ENCODE measurements at regions not wholly inside any gene's neighbourhood (a gene's known extent, or its start where the extent isn't known, plus 50 kb on each side); places are given as distances from the start of the nearest gene placed in this dataset.

GRCh38 chr14:97379091-97379531, 581.9 kb downstream of the VRK1 start:
- TF ChIP-seq MAX (IDR thresholded peaks at IDR 0.05; ENCODE audit: low read depth, low read length) (no peak), MYC (IDR thresholded peaks at IDR 0.05; ENCODE audit: low read depth, low read length) (no peak), POLR2A (IDR thresholded peaks at IDR 0.05; ENCODE audit: extremely low read depth, insufficient read length) (no peak)
- TF ChIP-seq, protein P1, sequence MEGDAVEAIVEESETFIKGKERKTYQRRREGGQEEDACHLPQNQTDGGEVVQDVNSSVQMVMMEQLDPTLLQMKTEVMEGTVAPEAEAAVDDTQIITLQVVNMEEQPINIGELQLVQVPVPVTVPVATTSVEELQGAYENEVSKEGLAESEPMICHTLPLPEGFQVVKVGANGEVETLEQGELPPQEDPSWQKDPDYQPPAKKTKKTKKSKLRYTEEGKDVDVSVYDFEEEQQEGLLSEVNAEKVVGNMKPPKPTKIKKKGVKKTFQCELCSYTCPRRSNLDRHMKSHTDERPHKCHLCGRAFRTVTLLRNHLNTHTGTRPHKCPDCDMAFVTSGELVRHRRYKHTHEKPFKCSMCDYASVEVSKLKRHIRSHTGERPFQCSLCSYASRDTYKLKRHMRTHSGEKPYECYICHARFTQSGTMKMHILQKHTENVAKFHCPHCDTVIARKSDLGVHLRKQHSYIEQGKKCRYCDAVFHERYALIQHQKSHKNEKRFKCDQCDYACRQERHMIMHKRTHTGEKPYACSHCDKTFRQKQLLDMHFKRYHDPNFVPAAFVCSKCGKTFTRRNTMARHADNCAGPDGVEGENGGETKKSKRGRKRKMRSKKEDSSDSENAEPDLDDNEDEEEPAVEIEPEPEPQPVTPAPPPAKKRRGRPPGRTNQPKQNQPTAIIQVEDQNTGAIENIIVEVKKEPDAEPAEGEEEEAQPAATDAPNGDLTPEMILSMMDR (IDR thresholded peaks at IDR 0.05; ENCODE audit: low read depth, low read length): no peak
- H3K4me3 ChIP-seq (ENCODE audit: low read depth, low read length): no peak overlapping the region
- peak; percentile 5 for DNase-seq (ENCODE audit: low read depth)

GRCh38 chr14:97380539-97380941, 583.4 kb downstream of the VRK1 start:
- no peak for DNase-seq (ENCODE audit: low read depth)
- TF ChIP-seq POLR2A (IDR thresholded peaks at IDR 0.05; ENCODE audit: extremely low read depth, insufficient read length) (no peak), MYC (IDR thresholded peaks at IDR 0.05; ENCODE audit: low read depth, low read length) (no peak), MAX (IDR thresholded peaks at IDR 0.05; ENCODE audit: low read depth, low read length) (no peak)
- TF ChIP-seq, protein P1 (IDR thresholded peaks at IDR 0.05; ENCODE audit: low read depth, low read length): no peak
- H3K4me3 ChIP-seq (ENCODE audit: low read depth, low read length): no peak overlapping the region

GRCh38 chr14:97381309-97381708, 584.1 kb downstream of the VRK1 start:
- TF ChIP-seq MYC (IDR thresholded peaks at IDR 0.05; ENCODE audit: low read depth, low read length) (no peak), POLR2A (IDR thresholded peaks at IDR 0.05; ENCODE audit: extremely low read depth, insufficient read length) (no peak)
- H3K4me3 ChIP-seq (ENCODE audit: low read depth, low read length): no peak overlapping the region
- DNase-seq (ENCODE audit: low read depth): no peak

- no peak for DNase-seq (ENCODE audit: low read depth)
- no peak for TF ChIP-seq MYC (IDR thresholded peaks at IDR 0.05; ENCODE audit: low read depth, low read length)
- TF ChIP-seq POLR2A (IDR thresholded peaks at IDR 0.05; ENCODE audit: extremely low read depth, insufficient read length): no peak
- TF ChIP-seq, protein P1 (IDR thresholded peaks at IDR 0.05; ENCODE audit: low read depth, low read length): no peak
Observed at GRCh38 chr14:97382616-97383226, 585.5 kb downstream of the VRK1 start.

GRCh38 chr14:97385727-97386126, 588.5 kb downstream of the VRK1 start:
- no peak for DNase-seq (ENCODE audit: low read depth)
- no peak for TF ChIP-seq MYC (IDR thresholded peaks at IDR 0.05; ENCODE audit: low read depth, low read length)
- no peak for TF ChIP-seq MAX (IDR thresholded peaks at IDR 0.05; ENCODE audit: low read depth, low read length)
- TF ChIP-seq POLR2A (IDR thresholded peaks at IDR 0.05; ENCODE audit: extremely low read depth, insufficient read length): no peak
- TF ChIP-seq, protein P1 (IDR thresholded peaks at IDR 0.05; ENCODE audit: low read depth, low read length): no peak
- no peak overlapping the region for H3K4me3 ChIP-seq (ENCODE audit: low read depth, low read length)

More at GRCh38 chr14:97382616-97383226, 585.5 kb downstream of the VRK1 start:
- H3K4me3 ChIP-seq (ENCODE audit: low read depth, low read length): no peak overlapping the region

DNA sequence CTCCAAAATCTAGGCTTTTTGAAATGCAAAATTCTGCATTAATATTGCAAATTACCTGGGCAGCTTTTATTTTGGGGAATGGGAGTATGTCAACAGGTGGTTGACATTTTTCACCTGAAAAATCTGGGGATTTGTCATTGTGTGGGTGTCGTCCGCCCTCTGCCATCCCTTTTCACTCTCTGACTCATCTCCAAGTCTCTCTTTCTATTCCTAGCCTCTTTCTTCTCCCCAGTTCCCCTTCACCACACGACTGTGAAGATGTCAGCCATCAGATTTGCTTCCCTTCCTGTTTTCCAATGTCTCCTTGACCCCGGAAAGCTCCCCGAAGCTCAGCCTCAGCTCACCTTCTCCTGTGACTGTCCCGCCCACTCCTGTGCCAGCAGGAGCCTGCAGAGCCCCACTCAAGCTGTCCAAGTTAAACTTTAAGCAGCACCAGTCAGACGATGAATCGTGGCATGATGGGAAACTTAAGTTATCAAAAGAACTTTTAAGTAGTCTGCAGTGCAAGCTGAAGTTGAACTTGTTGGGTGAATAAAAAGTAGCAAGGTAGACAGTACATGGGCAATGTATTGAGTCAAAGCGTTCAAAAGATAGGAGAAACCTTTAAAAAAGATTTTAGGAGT, 590.2 kb downstream of the VRK1 start:
- H3K4me3 ChIP-seq (ENCODE audit: low read depth, low read length): no peak overlapping the region
- DNase-seq (ENCODE audit: low read depth): no peak
- TF ChIP-seq, protein P1 (IDR thresholded peaks at IDR 0.05; ENCODE audit: low read depth, low read length): no peak

Data from NB4 (cell line).